ENCODE measurements at regions not wholly inside any gene's neighbourhood (a gene's known extent, or its start where the extent isn't known, plus 50 kb on each side); places are given as distances from the start of the nearest gene placed in this dataset.

DNA sequence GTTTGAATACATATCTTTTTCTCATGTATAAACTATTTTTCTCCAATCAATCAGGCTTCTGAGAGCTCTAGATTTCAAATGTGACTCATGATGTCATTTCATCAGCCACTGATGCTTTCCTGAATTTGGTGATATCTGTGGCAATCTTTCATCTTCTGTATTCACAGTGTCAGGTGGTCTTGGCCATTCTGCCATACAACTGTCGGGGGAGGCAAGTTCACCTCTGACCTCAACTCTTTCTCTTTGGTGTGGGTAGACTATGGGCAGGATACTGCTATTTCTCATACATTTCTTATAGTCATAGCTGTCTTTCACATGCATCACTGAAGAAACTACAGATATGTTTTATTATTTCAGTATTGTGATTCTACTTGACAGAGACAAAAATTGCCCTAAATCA is 414.1 kb upstream of the MEF2C start:
- H3K4me1 ChIP-seq, result no peaks in the 10 kb centered on the region
- no peak overlapping the region for H3K4me3 ChIP-seq (ENCODE audit: low read depth, low read length)
- no peak overlapping the region for H3K27ac ChIP-seq
- H3K9me3 ChIP-seq (ENCODE audit: control insufficient read depth, low read length), result no peaks in the 10 kb centered on the region
- H3K36me3 ChIP-seq (ENCODE audit: control insufficient read depth, insufficient read depth, low read length), result no peaks in the 10 kb centered on the region
- no peak overlapping the region for H2AFZ ChIP-seq
- no peaks in the 10 kb centered on the region for H3K79me2 ChIP-seq
- H3K4me2 ChIP-seq (ENCODE audit: low read length), result no peak overlapping the region
- H3K9ac ChIP-seq, result no peak overlapping the region
- no peak for TF ChIP-seq CTCF (IDR thresholded peaks at IDR 0.05)
- no peaks in the 10 kb centered on the region for H3K27me3 ChIP-seq (ENCODE audit: control insufficient read depth, insufficient read depth, low read length)

GRCh38 chr5:89293810-89294209 is 410.8 kb upstream of the MEF2C start:
- TF ChIP-seq CTCF (IDR thresholded peaks at IDR 0.05), result no peak
- no peak overlapping the region for H3K4me2 ChIP-seq (ENCODE audit: low read length)
- no peak overlapping the region for H3K9ac ChIP-seq

DNA sequence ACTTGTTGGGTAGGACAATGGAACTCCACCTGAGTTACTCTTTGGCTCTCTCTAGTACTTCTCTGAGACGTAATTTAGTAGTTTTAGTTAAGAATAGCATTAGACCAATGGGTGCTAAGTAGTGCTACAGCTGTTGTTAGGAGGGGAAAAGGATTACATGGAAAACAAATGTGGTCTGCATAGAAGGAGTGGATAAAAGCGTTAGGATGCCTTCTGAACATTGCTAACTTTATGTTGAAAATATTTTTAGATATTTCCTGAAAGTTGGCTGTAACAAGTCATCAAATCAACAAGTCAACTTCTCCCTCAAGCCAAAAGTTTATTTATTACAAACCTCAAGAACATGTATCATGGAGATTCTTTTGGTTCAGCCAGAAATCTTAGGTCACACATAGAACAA is 409.5 kb upstream of the MEF2C start:
- no peaks in the 10 kb centered on the region for H3K9me3 ChIP-seq (ENCODE audit: control insufficient read depth, low read length)
- no peaks in the 10 kb centered on the region for H3K36me3 ChIP-seq (ENCODE audit: control insufficient read depth, insufficient read depth, low read length)
- H3K79me2 ChIP-seq, result no peaks in the 10 kb centered on the region
- H3K4me3 ChIP-seq (ENCODE audit: low read depth, low read length), result no peak overlapping the region
- no peak overlapping the region for H3K4me2 ChIP-seq (ENCODE audit: low read length)
- no peaks in the 10 kb centered on the region for H3K4me1 ChIP-seq
- no peaks in the 10 kb centered on the region for H3K27me3 ChIP-seq (ENCODE audit: control insufficient read depth, insufficient read depth, low read length)
- H3K9ac ChIP-seq, result no peak overlapping the region
- H3K27ac ChIP-seq, result no peak overlapping the region
- TF ChIP-seq CTCF (IDR thresholded peaks at IDR 0.05), result no peak
- H2AFZ ChIP-seq, result no peak overlapping the region

More at GRCh38 chr5:89293810-89294209, 410.8 kb upstream of the MEF2C start:
- Histone ChIP-seq H3K4me3 (ENCODE audit: low read depth, low read length) (no peak overlapping the region), H2AFZ (no peak overlapping the region), H3K4me1 (no peaks in the 10 kb centered on the region), H3K9me3 (ENCODE audit: control insufficient read depth, low read length) (no peaks in the 10 kb centered on the region), H3K79me2 (no peaks in the 10 kb centered on the region), H3K27me3 (ENCODE audit: control insufficient read depth, insufficient read depth, low read length) (no peaks in the 10 kb centered on the region), H3K36me3 (ENCODE audit: control insufficient read depth, insufficient read depth, low read length) (no peaks in the 10 kb centered on the region), H3K27ac (no peak overlapping the region)

GRCh38 chr5:89289604-89290003 is 406.6 kb upstream of the MEF2C start:
- no peaks in the 10 kb centered on the region for H3K9me3 ChIP-seq (ENCODE audit: control insufficient read depth, low read length)
- no peak overlapping the region for H3K4me2 ChIP-seq (ENCODE audit: low read length)
- H3K36me3 ChIP-seq (ENCODE audit: control insufficient read depth, insufficient read depth, low read length), result no peaks in the 10 kb centered on the region
- H3K4me1 ChIP-seq, result no peaks in the 10 kb centered on the region
- no peak for TF ChIP-seq CTCF (IDR thresholded peaks at IDR 0.05)
- no peak overlapping the region for H3K9ac ChIP-seq
- H2AFZ ChIP-seq, result no peak overlapping the region
- no peak overlapping the region for H3K4me3 ChIP-seq (ENCODE audit: low read depth, low read length)
- no peak overlapping the region for H3K27ac ChIP-seq
- H3K27me3 ChIP-seq (ENCODE audit: control insufficient read depth, insufficient read depth, low read length), result no peaks in the 10 kb centered on the region
- no peaks in the 10 kb centered on the region for H3K79me2 ChIP-seq

- H2AFZ ChIP-seq, result no peak overlapping the region
These were observed 405.0 kb upstream of the MEF2C start for GRCh38 chr5:89287964-89288363.

More at GRCh38 chr5:89287964-89288363, 405.0 kb upstream of the MEF2C start:
- H3K27me3 ChIP-seq (ENCODE audit: control insufficient read depth, insufficient read depth, low read length), result no peaks in the 10 kb centered on the region
- H3K36me3 ChIP-seq (ENCODE audit: control insufficient read depth, insufficient read depth, low read length), result no peaks in the 10 kb centered on the region
- no peak overlapping the region for H3K4me3 ChIP-seq (ENCODE audit: low read depth, low read length)
- H3K79me2 ChIP-seq, result no peaks in the 10 kb centered on the region
- no peaks in the 10 kb centered on the region for H3K9me3 ChIP-seq (ENCODE audit: control insufficient read depth, low read length)
- no peak overlapping the region for H3K4me2 ChIP-seq (ENCODE audit: low read length)
- H3K4me1 ChIP-seq, result no peaks in the 10 kb centered on the region
- H3K9ac ChIP-seq, result no peak overlapping the region
- no peak for TF ChIP-seq CTCF (IDR thresholded peaks at IDR 0.05)
- H3K27ac ChIP-seq, result no peak overlapping the region

Measured in parathyroid adenoma (tissue), 2 donors.